ENCODE measurements at regions not wholly inside any gene's neighbourhood (a gene's known extent, or its start where the extent isn't known, plus 50 kb on each side); places are given as distances from the start of the nearest gene placed in this dataset.

GRCh38 chr1:199690496-199690895, 337.0 kb upstream of the NR5A2 start:
- TF ChIP-seq POLR2A (IDR thresholded peaks at IDR 0.05), result no peak
- TF ChIP-seq CTCF (IDR thresholded peaks at IDR 0.05), result no peak
- TF ChIP-seq POLR2AphosphoS5 (IDR thresholded peaks at IDR 0.05; ENCODE audit: insufficient read depth in 1 of 2, low read depth in 1 of 2), result no peak

Measured in vagina (tissue), 2 donors.